CD4-positive, alpha-beta T cell (primary cell): ENCODE measurements at regions not wholly inside any gene's neighbourhood (a gene's known extent, or its start where the extent isn't known, plus 50 kb on each side); places are given as distances from the start of the nearest gene placed in this dataset.

Experiments
- ATAC-seq: fragments of 200-7000 bp; cut with Tn5 transposase; one replicate; pipeline ENCODE4 v1.10.0; 2022; ENCODE audit warnings: mild to moderate bottlenecking; ENCODE audit not compliant: poor library complexity
- CTCF ChIA-PET: fragments of 350-600 bp; sonication (Branson Sonifier 250); formaldehyde crosslinking; loops from one replicate; lab custom pipeline; 2021; ENCODE audit warnings: antibody characterized with exemption, inconsistent platforms; lab: Charles Lee
- POLR2A ChIA-PET: fragments of 350-600 bp; sonication (Branson Sonifier 250); formaldehyde crosslinking; loops from one replicate; lab custom pipeline; 2021; ENCODE audit warnings: antibody characterized with exemption, inconsistent platforms; lab: Charles Lee
- DNase-seq, 14 experiments: peaks; one replicate each; pipeline ENCODE4 v3.0.0-alpha.2; 2013 to 2020; ENCODE audit warnings: mixed read lengths in 2 of 14
- H3K27ac ChIP-seq, 2 donors: one replicate each; pipeline versions ENCODE4 v1.5.1 to v1.7.0; 2013; ENCODE audit warnings: low read length in 2 of 2, low read depth in 1 of 2, mild to moderate bottlenecking in 1 of 2
- H3K27me3 ChIP-seq, 2 experiments: 1 replicate in 1 of 2; 2 replicates in 1 of 2; pipeline versions ENCODE4 v1.6.1 to v1.7.0; 2013; ENCODE audit warnings: low read length in 2 of 2, control low read depth in 1 of 2, mild to moderate bottlenecking in 1 of 2, moderate library complexity in 1 of 2; ENCODE audit not compliant: insufficient read depth in 2 of 2, control insufficient read depth in 1 of 2
- H3K36me3 ChIP-seq: one replicate; pipeline ENCODE4 v1.6.1; 2013; ENCODE audit warnings: low read length, control low read depth; ENCODE audit not compliant: insufficient read depth
- H3K4me1 ChIP-seq: one replicate; pipeline ENCODE4 v1.6.1; 2013; ENCODE audit warnings: low read length, control low read depth; ENCODE audit not compliant: insufficient read depth
- H3K4me3 ChIP-seq: one replicate; pipeline ENCODE4 v1.5.1; 2013; ENCODE audit warnings: mild to moderate bottlenecking, low read length, moderate library complexity
- H3K9me3 ChIP-seq, 2 experiments: 1 replicate in 1 of 2; 2 replicates in 1 of 2; pipeline versions ENCODE4 v1.6.1 to v1.7.0; 2013; ENCODE audit warnings: low read length in 2 of 2, mild to moderate bottlenecking in 2 of 2, control low read depth in 1 of 2, moderate library complexity in 1 of 2; ENCODE audit not compliant: control insufficient read depth in 1 of 2, insufficient read depth in 1 of 2
- H3K27ac Mint-ChIP-seq: one replicate; pipeline ENCODE4 v1.8.0; 2020; ENCODE audit warnings: mixed read lengths
- H3K27me3 Mint-ChIP-seq: one replicate; pipeline ENCODE4 v1.8.0; 2021; ENCODE audit warnings: mixed read lengths
- H3K36me3 Mint-ChIP-seq: one replicate; pipeline ENCODE4 v1.8.0; 2021; ENCODE audit warnings: low read depth, mixed read lengths
- H3K4me1 Mint-ChIP-seq: one replicate; pipeline ENCODE4 v1.8.0; 2021; ENCODE audit warnings: low read depth, mixed read lengths
- H3K4me3 Mint-ChIP-seq: one replicate; pipeline ENCODE4 v1.8.0; 2020; ENCODE audit warnings: mild to moderate bottlenecking, mixed read lengths
- H3K9me3 Mint-ChIP-seq: one replicate; pipeline ENCODE4 v1.8.0; 2020; ENCODE audit warnings: mixed read lengths
- intact Hi-C, 2 experiments: fragments of 100-400 bp; cut with DNase I in 1 of 2; cut with micrococcal nuclease in 1 of 2; formaldehyde crosslinking; loops; one replicate each; pipeline versions ENCODE4 v1.15.1 to v1.9.0; 2023 to 2025; cut with DNase I, micrococcal nuclease
- TF ChIP-seq, protein P1 (sequence below): fragments of 200-600 bp; IDR thresholded peaks from one replicate; pipeline ENCODE4 v1.8.0; 2022; ENCODE audit warnings: antibody characterized with exemption, mild to moderate bottlenecking

GRCh38 chr17:36747861-36748260 lies 146.5 kb downstream of the MRM1 start:
- intact Hi-C loops = no loop called here
- no peak overlapping the region for H3K4me3 Mint-ChIP-seq
- no peaks in the 10 kb centered on the region for H3K36me3 Mint-ChIP-seq
- ChIA-PET CTCF (no interaction called here), POLR2A (no interaction called here)
- H3K27ac ChIP-seq = no peak overlapping the region
- H3K36me3 ChIP-seq = no peaks in the 10 kb centered on the region
- H3K27ac Mint-ChIP-seq = no peak overlapping the region
- H3K9me3 Mint-ChIP-seq = no peaks in the 10 kb centered on the region
- DNase-seq (no peak), ATAC-seq (no peak)
- TF ChIP-seq, protein P1, sequence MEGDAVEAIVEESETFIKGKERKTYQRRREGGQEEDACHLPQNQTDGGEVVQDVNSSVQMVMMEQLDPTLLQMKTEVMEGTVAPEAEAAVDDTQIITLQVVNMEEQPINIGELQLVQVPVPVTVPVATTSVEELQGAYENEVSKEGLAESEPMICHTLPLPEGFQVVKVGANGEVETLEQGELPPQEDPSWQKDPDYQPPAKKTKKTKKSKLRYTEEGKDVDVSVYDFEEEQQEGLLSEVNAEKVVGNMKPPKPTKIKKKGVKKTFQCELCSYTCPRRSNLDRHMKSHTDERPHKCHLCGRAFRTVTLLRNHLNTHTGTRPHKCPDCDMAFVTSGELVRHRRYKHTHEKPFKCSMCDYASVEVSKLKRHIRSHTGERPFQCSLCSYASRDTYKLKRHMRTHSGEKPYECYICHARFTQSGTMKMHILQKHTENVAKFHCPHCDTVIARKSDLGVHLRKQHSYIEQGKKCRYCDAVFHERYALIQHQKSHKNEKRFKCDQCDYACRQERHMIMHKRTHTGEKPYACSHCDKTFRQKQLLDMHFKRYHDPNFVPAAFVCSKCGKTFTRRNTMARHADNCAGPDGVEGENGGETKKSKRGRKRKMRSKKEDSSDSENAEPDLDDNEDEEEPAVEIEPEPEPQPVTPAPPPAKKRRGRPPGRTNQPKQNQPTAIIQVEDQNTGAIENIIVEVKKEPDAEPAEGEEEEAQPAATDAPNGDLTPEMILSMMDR = no peak
- no peaks in the 10 kb centered on the region for H3K4me1 ChIP-seq
- no peaks in the 10 kb centered on the region for H3K27me3 ChIP-seq
- no peak overlapping the region for H3K4me3 ChIP-seq
- H3K9me3 ChIP-seq = no peaks in the 10 kb centered on the region
- peaks cover 11% of the 10 kb centered on the region for H3K27me3 Mint-ChIP-seq
- no peaks in the 10 kb centered on the region for H3K4me1 Mint-ChIP-seq

DNA sequence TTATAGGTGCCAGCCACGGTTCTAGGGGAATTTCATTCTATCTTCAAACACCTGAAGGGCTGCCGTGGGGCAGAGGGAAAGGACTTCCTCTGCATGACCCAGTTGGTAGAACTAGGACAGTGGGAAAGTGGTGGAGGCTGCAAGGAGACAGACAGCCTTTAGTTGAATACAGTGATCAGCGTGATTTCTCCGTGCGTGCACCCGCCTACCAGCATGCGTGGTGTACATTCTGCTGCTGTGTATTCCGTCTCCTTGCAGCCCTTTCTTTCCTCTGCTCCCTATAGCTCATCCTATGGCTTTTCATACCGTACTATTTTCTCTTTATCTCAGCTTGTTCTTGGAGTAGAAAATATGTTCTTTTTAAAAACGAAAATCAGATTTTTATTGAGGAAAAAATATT lies 146.9 kb downstream of the MRM1 start:
- peaks cover 11% of the 10 kb centered on the region for H3K27me3 Mint-ChIP-seq

GRCh38 chr17:36749493-36749892 lies 148.1 kb downstream of the MRM1 start:
- Histone ChIP-seq H3K9me3 (no peaks in the 10 kb centered on the region), H3K36me3 (no peaks in the 10 kb centered on the region), H3K27me3 (no peaks in the 10 kb centered on the region), H3K27ac (no peak overlapping the region), H3K4me1 (no peaks in the 10 kb centered on the region), H3K4me3 (no peak overlapping the region)
- POLR2A ChIA-PET = no interaction called here
- intact Hi-C loops = no loop called here
- Mint-ChIP-seq H3K4me1 (no peaks in the 10 kb centered on the region), H3K4me3 (no peak overlapping the region), H3K36me3 (no peaks in the 10 kb centered on the region), H3K27ac (no peak overlapping the region), H3K27me3 (peaks cover 11% of the 10 kb centered on the region), H3K9me3 (no peaks in the 10 kb centered on the region)
- CTCF ChIA-PET = no interaction called here
- ATAC-seq (no peak), DNase-seq (no peak)
- TF ChIP-seq, protein P1 = no peak

More for the DNA sequence above, 146.9 kb downstream of the MRM1 start:
- intact Hi-C loops = no loop called here
- Histone ChIP-seq H3K36me3 (no peaks in the 10 kb centered on the region), H3K9me3 (no peaks in the 10 kb centered on the region), H3K4me3 (no peak overlapping the region), H3K4me1 (no peaks in the 10 kb centered on the region), H3K27me3 (no peaks in the 10 kb centered on the region), H3K27ac (no peak overlapping the region)
- Mint-ChIP-seq H3K36me3 (no peaks in the 10 kb centered on the region), H3K4me1 (no peaks in the 10 kb centered on the region), H3K4me3 (no peak overlapping the region), H3K9me3 (no peaks in the 10 kb centered on the region), H3K27ac (no peak overlapping the region)
- no peak for ATAC-seq
- TF ChIP-seq, protein P1 = no peak
- POLR2A ChIA-PET = no interaction called here
- no peak for DNase-seq
- CTCF ChIA-PET = no interaction called here
